NCI-H2196 (cell line): ENCODE measurements at regions not wholly inside any gene's neighbourhood (a gene's known extent, or its start where the extent isn't known, plus 50 kb on each side); places are given as distances from the start of the nearest gene placed in this dataset.
"Not testable (repeated sequence)": the region's sequence is repeated elsewhere in the genome, so short reads cannot be mapped to it uniquely, and the experiment has no call there.

ENCODE experiments used
- DNase-seq: peaks from one replicate; lab custom pipeline; 2025; ENCODE audit not compliant: unreplicated experiment; lab: John Stamatoyannopoulos, UW

GRCh38 chr2:149727927-149728326 is 140.4 kb upstream of the MMADHC start:
- no peak for DNase-seq

- DNase-seq, result no peak
These were observed 137.7 kb upstream of the MMADHC start for GRCh38 chr2:149725234-149725633.

GRCh38 chr2:149724091-149724490 is 136.5 kb upstream of the MMADHC start:
- no peak for DNase-seq

- no peak for DNase-seq
These were observed 133.0 kb upstream of the MMADHC start for GRCh38 chr2:149720615-149721014.

- no peak for DNase-seq
These were observed 132.1 kb upstream of the MMADHC start for GRCh38 chr2:149719695-149720094.

GRCh38 chr2:149716687-149717086 is 129.1 kb upstream of the MMADHC start:
- no peak for DNase-seq

GRCh38 chr2:149715894-149716293 is 128.3 kb upstream of the MMADHC start:
- no peak for DNase-seq

GRCh38 chr2:149715005-149715592 is 127.5 kb upstream of the MMADHC start:
- DNase-seq, result no peak

- no peak for DNase-seq
These were observed 122.1 kb upstream of the MMADHC start for GRCh38 chr2:149709496-149710263.

- no peak for DNase-seq
These were observed 115.7 kb upstream of the MMADHC start for GRCh38 chr2:149703281-149703680.

GRCh38 chr2:149702571-149702970 is 115.0 kb upstream of the MMADHC start:
- no peak for DNase-seq

- no peak for DNase-seq
These were observed 113.7 kb upstream of the MMADHC start for GRCh38 chr2:149701241-149701640.

- no peak for DNase-seq
These were observed 105.4 kb upstream of the MMADHC start for GRCh38 chr2:149692961-149693396.

GRCh38 chr2:149690825-149691224 is 103.2 kb upstream of the MMADHC start:
- no peak for DNase-seq

GRCh38 chr2:149687052-149687427 is 99.5 kb upstream of the MMADHC start:
- DNase-seq, result no peak

- no peak for DNase-seq
These were observed 98.8 kb upstream of the MMADHC start for GRCh38 chr2:149686136-149687051.

- DNase-seq, result not testable (repeated sequence)
These were observed 97.8 kb upstream of the MMADHC start for GRCh38 chr2:149685401-149685800.

- no peak for DNase-seq
These were observed 91.7 kb upstream of the MMADHC start for GRCh38 chr2:149679286-149679685.

GRCh38 chr2:149677416-149677815 is 89.8 kb upstream of the MMADHC start:
- DNase-seq, result no peak

- no peak for DNase-seq
These were observed 82.5 kb upstream of the MMADHC start for GRCh38 chr2:149670086-149670485.

GRCh38 chr2:149666809-149667320 is 79.3 kb upstream of the MMADHC start:
- DNase-seq, result no peak
